HL-60 (cell line): ENCODE measurements at regions not wholly inside any gene's neighbourhood (a gene's known extent, or its start where the extent isn't known, plus 50 kb on each side); places are given as distances from the start of the nearest gene placed in this dataset.

ENCODE experiments used
- DNase-seq, 2 experiments: peaks; one replicate each; pipeline ENCODE4 v3.0.0-alpha.2; 2010 to 2020; ENCODE audit warnings: low read depth in 1 of 2, low spot score in 1 of 2
- H3K27ac ChIP-seq: fragments of 250-450 bp; sonication (Bioruptor Pico); replicated peaks from 2 replicates; pipeline ENCODE4 v1.5.1; 2020; ENCODE audit warnings: mild to moderate bottlenecking, moderate library complexity
- H3K27me3 ChIP-seq: fragments of 250-450 bp; sonication (Bioruptor Pico); 2 replicates; pipeline ENCODE4 v1.5.1; 2021; ENCODE audit warnings: mild to moderate bottlenecking, moderate library complexity; ENCODE audit not compliant: insufficient read depth, poor library complexity, severe bottlenecking
- H3K4me3 ChIP-seq: replicated peaks from 2 replicates; pipeline ENCODE4 v1.5.1; 2011; ENCODE audit warnings: mild to moderate bottlenecking, control low read depth, low read length; ENCODE audit not compliant: insufficient read depth
- CTCF ChIP-seq: IDR thresholded peaks from one replicate; pipeline ENCODE4 v1.5.1; 2011; ENCODE audit warnings: low read length, control low read depth, inconsistent platforms; ENCODE audit not compliant: insufficient read depth
- GABPA ChIP-seq: IDR thresholded peaks from 2 replicates; pipeline ENCODE4 v1.6.1; 2012; ENCODE audit warnings: low read depth
- POLR2AphosphoS5 ChIP-seq: IDR thresholded peaks from 2 replicates; pipeline ENCODE4 v1.6.1; 2012; ENCODE audit warnings: low read depth
- SPI1 ChIP-seq: IDR thresholded peaks from 2 replicates; pipeline ENCODE4 v1.6.1; 2012; ENCODE audit warnings: low read depth, mild to moderate bottlenecking, borderline replicate concordance
- TF ChIP-seq, protein P1 (sequence below): IDR thresholded peaks from 2 replicates; pipeline ENCODE4 v1.6.1; 2012; ENCODE audit warnings: low read depth; ENCODE audit not compliant: insufficient replicate concordance

GRCh38 chr6:153938876-153939275, 100.2 kb upstream of the OPRM1 start:
- H3K4me3 ChIP-seq, result no peak overlapping the region
- no peak for DNase-seq
- no peaks in the 10 kb centered on the region for H3K27me3 ChIP-seq
- H3K27ac ChIP-seq, result no peak overlapping the region
- no peak for TF ChIP-seq GABPA
- no peak for TF ChIP-seq SPI1
- TF ChIP-seq, protein P1, sequence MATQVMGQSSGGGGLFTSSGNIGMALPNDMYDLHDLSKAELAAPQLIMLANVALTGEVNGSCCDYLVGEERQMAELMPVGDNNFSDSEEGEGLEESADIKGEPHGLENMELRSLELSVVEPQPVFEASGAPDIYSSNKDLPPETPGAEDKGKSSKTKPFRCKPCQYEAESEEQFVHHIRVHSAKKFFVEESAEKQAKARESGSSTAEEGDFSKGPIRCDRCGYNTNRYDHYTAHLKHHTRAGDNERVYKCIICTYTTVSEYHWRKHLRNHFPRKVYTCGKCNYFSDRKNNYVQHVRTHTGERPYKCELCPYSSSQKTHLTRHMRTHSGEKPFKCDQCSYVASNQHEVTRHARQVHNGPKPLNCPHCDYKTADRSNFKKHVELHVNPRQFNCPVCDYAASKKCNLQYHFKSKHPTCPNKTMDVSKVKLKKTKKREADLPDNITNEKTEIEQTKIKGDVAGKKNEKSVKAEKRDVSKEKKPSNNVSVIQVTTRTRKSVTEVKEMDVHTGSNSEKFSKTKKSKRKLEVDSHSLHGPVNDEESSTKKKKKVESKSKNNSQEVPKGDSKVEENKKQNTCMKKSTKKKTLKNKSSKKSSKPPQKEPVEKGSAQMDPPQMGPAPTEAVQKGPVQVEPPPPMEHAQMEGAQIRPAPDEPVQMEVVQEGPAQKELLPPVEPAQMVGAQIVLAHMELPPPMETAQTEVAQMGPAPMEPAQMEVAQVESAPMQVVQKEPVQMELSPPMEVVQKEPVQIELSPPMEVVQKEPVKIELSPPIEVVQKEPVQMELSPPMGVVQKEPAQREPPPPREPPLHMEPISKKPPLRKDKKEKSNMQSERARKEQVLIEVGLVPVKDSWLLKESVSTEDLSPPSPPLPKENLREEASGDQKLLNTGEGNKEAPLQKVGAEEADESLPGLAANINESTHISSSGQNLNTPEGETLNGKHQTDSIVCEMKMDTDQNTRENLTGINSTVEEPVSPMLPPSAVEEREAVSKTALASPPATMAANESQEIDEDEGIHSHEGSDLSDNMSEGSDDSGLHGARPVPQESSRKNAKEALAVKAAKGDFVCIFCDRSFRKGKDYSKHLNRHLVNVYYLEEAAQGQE, result no peak
- no peak for TF ChIP-seq CTCF
- TF ChIP-seq POLR2AphosphoS5, result no peak

DNA sequence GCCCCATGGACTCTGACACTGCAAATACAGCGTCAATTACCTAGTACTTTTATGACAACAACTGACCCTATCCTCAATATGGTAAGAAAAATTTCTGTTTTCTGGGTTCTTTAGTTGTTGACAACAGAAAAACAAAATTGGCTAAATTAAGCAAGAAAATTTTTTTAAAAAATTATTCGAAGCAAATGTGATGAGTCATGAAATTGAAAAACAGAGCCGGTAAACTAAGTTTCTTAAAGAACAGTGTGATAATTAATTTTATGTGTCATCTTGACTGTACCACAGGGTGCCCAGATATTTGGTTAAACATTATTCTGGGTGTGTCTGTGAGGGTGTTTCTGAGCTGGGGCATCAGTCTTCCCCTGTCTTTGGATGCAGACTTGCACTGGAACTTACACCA, 107.6 kb upstream of the OPRM1 start:
- Histone ChIP-seq H3K27me3 (no peaks in the 10 kb centered on the region), H3K4me3 (no peak overlapping the region), H3K27ac (no peak overlapping the region)
- DNase-seq, result no peak
- TF ChIP-seq POLR2AphosphoS5, result no peak
- no peak for TF ChIP-seq GABPA
- TF ChIP-seq CTCF, result no peak

DNA sequence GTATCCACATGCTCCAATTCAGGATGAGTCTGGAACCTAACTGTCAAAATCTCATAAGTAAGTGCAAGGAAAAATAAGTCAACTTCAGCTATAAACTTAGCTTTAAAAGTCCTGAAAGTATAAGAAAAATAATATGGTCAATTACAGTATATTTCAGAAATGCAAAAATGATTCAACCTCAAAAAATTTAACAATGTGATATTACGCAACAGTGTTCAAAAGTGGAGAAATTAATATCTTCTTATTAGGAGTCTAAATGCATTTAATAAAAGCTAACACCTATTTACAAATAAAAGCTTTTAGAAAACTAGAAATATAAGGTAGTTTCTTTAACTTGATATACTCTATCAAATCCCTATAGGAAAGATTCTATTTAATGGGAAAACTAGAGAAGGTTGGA, 111.2 kb upstream of the OPRM1 start:
- no peak overlapping the region for H3K4me3 ChIP-seq

More for the DNA sequence above, 111.2 kb upstream of the OPRM1 start:
- Histone ChIP-seq H3K27ac (no peak overlapping the region), H3K27me3 (no peaks in the 10 kb centered on the region)
- TF ChIP-seq CTCF (no peak), POLR2AphosphoS5 (no peak), GABPA (no peak), SPI1 (no peak)
- TF ChIP-seq, protein P1, result no peak
- no peak for DNase-seq
